K562 (cell line): ENCODE measurements at regions not wholly inside any gene's neighbourhood (a gene's known extent, or its start where the extent isn't known, plus 50 kb on each side); places are given as distances from the start of the nearest gene placed in this dataset.

Source experiments
- ATAC-seq: fragments of 200-7000 bp; cut with Tn5 transposase; 3 replicates; pipeline ENCODE4 v1.9.1; 2020; ENCODE audit warnings: moderate library complexity
- BruUV-seq: library from RNA; stranded (reverse); fragments of 400-500 nt; replicated peaks from 2 replicates; lab custom pipeline; 2021; lab: Mats Ljungman, UMichigan
- CTCF ChIA-PET: fragments of 300-600 bp; formaldehyde crosslinking; extraction: SDS; loops from one replicate; lab custom pipeline; 2021; ENCODE audit warnings: low intra/inter-chr PET ratio; lab: Yijun Ruan, JAX
- POLR2A ChIA-PET: fragments of 300-600, 350-650 bp; sonication (Branson Sonifier 250); formaldehyde crosslinking; extraction: SDS; loops from one replicate; lab custom pipeline; 2021; ENCODE audit warnings: antibody characterized with exemption, inconsistent platforms; lab: Yijun Ruan, JAX
- DNase-seq, 4 experiments: peaks; one replicate each; pipeline versions ENCODE4 v3.0.0 to v3.0.0-alpha.2; 2011 to 2018; ENCODE audit warnings: low spot score in 3 of 4, mixed read lengths in 3 of 4; ENCODE audit errors: extremely low read depth in 1 of 4
- FAIRE-seq: peaks from 2 replicates; lab custom pipeline; 2011; peaks lifted over from hg19 to GRCh38; lab: Jason Lieb, UNC
- H2AFZ ChIP-seq: 2 replicates; pipeline ENCODE4 v1.6.0; 2011; ENCODE audit warnings: low read depth, low read length, control low read depth, inconsistent platforms
- H3K27ac ChIP-seq: fragments of 200-600 bp; 3 replicates; pipeline ENCODE4 v1.8.0; 2011; ENCODE audit warnings: low read depth, mild to moderate bottlenecking, control low read depth, inconsistent platforms, low read length, moderate library complexity, mixed read lengths; ENCODE audit errors: extremely low read depth
- H3K27me3 ChIP-seq, 2 experiments: fragments of 300-600 bp in 1 of 2; 2 replicates in 1 of 2; 3 replicates in 1 of 2; pipeline versions ENCODE4 v1.6.0 to v1.8.0; 2011; ENCODE audit warnings: inconsistent platforms in 2 of 2, low read length in 2 of 2, mild to moderate bottlenecking in 1 of 2, mixed read lengths in 1 of 2, moderate library complexity in 1 of 2; ENCODE audit not compliant: control insufficient read depth in 2 of 2, insufficient read depth in 2 of 2
- H3K36me3 ChIP-seq: fragments of 300-600 bp; 3 replicates; pipeline ENCODE4 v1.8.0; 2011; ENCODE audit warnings: mild to moderate bottlenecking, low read length, inconsistent platforms; ENCODE audit not compliant: control insufficient read depth, insufficient read depth
- H3K4me1 ChIP-seq, 2 experiments: fragments of 200-600 bp in 1 of 2; replicated peaks in 1 of 2; 2 replicates in 1 of 2; 3 replicates in 1 of 2; pipeline versions ENCODE4 v1.5.1 to v1.8.0; 2011; ENCODE audit warnings: inconsistent platforms in 2 of 2, low read length in 2 of 2, mild to moderate bottlenecking in 1 of 2, mixed read lengths in 1 of 2, moderate library complexity in 1 of 2; ENCODE audit not compliant: control insufficient read depth in 2 of 2, insufficient read depth in 2 of 2
- H3K4me2 ChIP-seq: 2 replicates; pipeline ENCODE4 v1.6.1; 2011; ENCODE audit warnings: low read length, control low read depth, inconsistent platforms, mixed read lengths; ENCODE audit not compliant: insufficient read depth
- H3K4me3 ChIP-seq: fragments of 200-600 bp; sonication (generic), shearing (Covaris generic); 2 replicates; pipeline ENCODE4 v1.5.1; 2016; ENCODE audit warnings: control low read depth, inconsistent platforms
- H3K79me2 ChIP-seq: fragments of 200-600 bp; 3 replicates; pipeline ENCODE4 v1.8.0; 2011; ENCODE audit warnings: low read length, inconsistent platforms; ENCODE audit not compliant: control insufficient read depth, insufficient read depth
- H3K9ac ChIP-seq, 2 experiments: 2 replicates each; pipeline versions ENCODE4 v1.6.0 to v1.6.1; 2011; ENCODE audit warnings: low read depth in 2 of 2, low read length in 2 of 2, control low read depth in 1 of 2, inconsistent platforms in 1 of 2, mild to moderate bottlenecking in 1 of 2, mixed read lengths in 1 of 2; ENCODE audit not compliant: insufficient read depth in 1 of 2
- H3K9me1 ChIP-seq: one replicate; pipeline ENCODE4 v1.6.0; 2011; ENCODE audit warnings: inconsistent platforms, mild to moderate bottlenecking, low read length, moderate library complexity; ENCODE audit not compliant: control insufficient read depth, insufficient read depth
- H3K9me3 ChIP-seq: replicated peaks from 2 replicates; pipeline ENCODE4 v1.5.1; 2011; ENCODE audit warnings: low read depth, low read length, inconsistent platforms; ENCODE audit not compliant: control insufficient read depth, insufficient read depth
- H4K20me1 ChIP-seq: replicated peaks from 2 replicates; pipeline ENCODE4 v1.6.1; 2011; ENCODE audit warnings: low read length, inconsistent platforms, mixed read lengths; ENCODE audit not compliant: control insufficient read depth, insufficient read depth
- CREB1 ChIP-seq, 2 experiments: sonication (generic) in 1 of 2; formaldehyde crosslinking in 1 of 2; IDR thresholded peaks; 2 replicates each; pipeline versions ENCODE4 v1.6.1 to v1.8.0; 2012 to 2022; ENCODE audit warnings: inconsistent platforms in 1 of 2, mild to moderate bottlenecking in 1 of 2, missing genetic modification reagents in 1 of 2, moderate library complexity in 1 of 2
- MAFK ChIP-seq: IDR thresholded peaks from 2 replicates; pipeline ENCODE4 v1.6.1; 2011; ENCODE audit warnings: low read length, improper control_type of control experiment
- PTRF ChIP-seq: fragments of 450-650 bp; IDR thresholded peaks from 2 replicates; pipeline ENCODE4 v1.6.1; 2016; ENCODE audit warnings: mild to moderate bottlenecking, missing genetic modification characterization, missing compliant biosample characterization
- SMARCA4 ChIP-seq: fragments of 450-650 bp; IDR thresholded peaks from 2 replicates; pipeline ENCODE4 v1.6.1; 2016
- ZNF644 ChIP-seq: fragments of 200-800 bp; sonication (Bioruptor generic); IDR thresholded peaks from 2 replicates; pipeline ENCODE4 v1.6.1; 2016; ENCODE audit warnings: low read depth, missing genetic modification characterization, missing compliant biosample characterization
- WGBS: fragments of 100-300 bp; shearing (Covaris generic); methylation state at CpG from one replicate; pipeline ENCODE4 v1.1.6; 2016; ENCODE audit warnings: low coverage, mixed read lengths; ENCODE audit not compliant: insufficient coverage; ENCODE audit errors: missing lambda C conversion rate; 5-methylcytosine and 5-hydroxymethylcytosine counted together
- in situ Hi-C: fragments of 300-500 bp; cut with MboI; formaldehyde crosslinking; loops from 4 replicates; pipeline ENCODE4 v1.15.0; 2018; ENCODE audit warnings: inconsistent platforms, mixed read lengths
- intact Hi-C: fragments of 100-400 bp; cut with micrococcal nuclease; formaldehyde crosslinking; loops from 2 replicates; pipeline ENCODE4 v1.14.2; 2022

DNA sequence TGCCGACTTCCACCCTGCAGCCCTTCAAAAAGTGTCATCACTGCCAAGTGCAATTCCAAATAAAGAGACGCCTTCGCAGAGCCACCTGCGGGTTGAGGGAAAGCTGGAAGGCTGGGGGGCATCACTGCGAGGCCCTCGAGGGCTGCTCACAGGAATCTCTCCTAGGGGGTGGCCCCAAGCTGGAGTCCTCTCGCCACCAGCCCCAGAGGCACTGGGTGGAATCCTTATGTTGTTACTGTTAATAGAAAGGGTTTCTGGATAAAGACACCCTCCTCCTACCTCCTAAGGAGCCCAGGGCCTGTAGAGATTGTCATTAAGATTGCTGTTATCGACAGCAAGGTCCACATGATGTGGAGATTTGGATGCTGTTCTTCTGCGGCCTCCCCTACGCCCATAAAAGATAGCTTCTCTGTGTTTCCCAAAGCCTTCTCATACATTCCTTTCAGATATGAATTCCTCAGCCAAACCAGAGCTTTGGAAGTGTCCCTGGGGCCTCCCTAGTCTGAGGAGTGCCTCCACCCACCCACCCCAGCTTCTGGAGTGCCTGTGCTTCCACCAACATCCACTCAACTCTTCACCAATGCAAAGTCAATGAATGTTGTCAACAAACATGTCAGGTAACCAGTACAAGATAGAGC is 512.7 kb downstream of the SHQ1 start:
- H4K20me1 ChIP-seq, result no peaks in the 10 kb centered on the region
- H3K4me2 ChIP-seq, result no peak overlapping the region
- 19% methylated on average over 9 of the region's 10 CpGs for WGBS
- no peak overlapping the region; a peak in 1 of 4 replicates for H3K9ac ChIP-seq
- H3K4me1 ChIP-seq, result peaks cover 41 to 45% of the 10 kb centered on the region in 2 experiments
- no peaks in the 10 kb centered on the region for H3K27me3 ChIP-seq
- in situ Hi-C loops (no loop called here), intact Hi-C loops (loop anchor here (5.0 kb wide), 1 partner anchor 63 kb away; no protein-coding TSS in a partner anchor)
- H3K36me3 ChIP-seq, result no peaks in the 10 kb centered on the region
- peaks cover 2% of the 10 kb centered on the region for H3K9me1 ChIP-seq
- no peak for TF ChIP-seq ZNF644
- no peak for TF ChIP-seq SMARCA4
- no peak for TF ChIP-seq PTRF (tag)
- TF ChIP-seq CREB1 (IDR thresholded peaks at IDR 0.05), result no peak
- no peak for TF ChIP-seq CREB1 (CRISPR knock-in tag; IDR thresholded peaks at IDR 0.05)
- TF ChIP-seq MAFK, result no peak
- no peak overlapping the region for H3K4me3 ChIP-seq
- H3K27ac ChIP-seq, result no peak overlapping the region
- H3K9me3 ChIP-seq, result no peaks in the 10 kb centered on the region; the same call in 1 of the 2 replicates
- POLR2A ChIA-PET, result interaction anchor here (1.2 to 1.3 kb wide), 2 partner anchors 14 to 32 kb away, joined by 3 to 5 read pairs; no protein-coding TSS in a partner anchor
- H3K79me2 ChIP-seq, result no peaks in the 10 kb centered on the region
- no TSS peak for BruUV-seq
- CTCF ChIA-PET, result no interaction called here
- ATAC-seq (no peak), DNase-seq (no peak), FAIRE-seq (peak; percentile 40)
- H2AFZ ChIP-seq, result peak overlapping the region; percentile 60; the same call in 1 of the 2 replicates
